Thoracic aorta (tissue), 2 donors: ENCODE measurements at regions not wholly inside any gene's neighbourhood (a gene's known extent, or its start where the extent isn't known, plus 50 kb on each side); places are given as distances from the start of the nearest gene placed in this dataset.

Experiments
- ATAC-seq: fragments of 150-250 bp; one replicate; pipeline ENCODE4 v1.8.0; 2017; ENCODE audit warnings: low read depth; ENCODE audit not compliant: insufficient number of reproducible peaks, low FRiP score
- DNase-seq: peaks from one replicate; pipeline ENCODE4 v3.0.0-alpha.2; 2020; ENCODE audit warnings: low spot score
- H3K27ac ChIP-seq, 2 donors: fragments of 200-600 bp; sonication (generic); 1 replicate in 1 of 2; 2 replicates in 1 of 2; pipeline ENCODE4 v1.5.1; 2016; ENCODE audit warnings: mild to moderate bottlenecking in 2 of 2, moderate library complexity in 2 of 2
- H3K27me3 ChIP-seq: fragments of 200-600 bp; sonication (generic); replicated peaks from 2 replicates; pipeline ENCODE4 v1.6.0; 2016; ENCODE audit warnings: mild to moderate bottlenecking; ENCODE audit not compliant: insufficient read depth
- H3K36me3 ChIP-seq: fragments of 200-600 bp; sonication (generic); one replicate; pipeline ENCODE4 v1.5.1; 2016
- H3K4me1 ChIP-seq, 2 donors: fragments of 200-600 bp; sonication (generic); 1 replicate in 1 of 2; 2 replicates in 1 of 2; pipeline versions ENCODE4 v1.5.1 to v1.6.0; 2016; ENCODE audit warnings: low read depth in 2 of 2, mild to moderate bottlenecking in 1 of 2; ENCODE audit not compliant: control insufficient read depth in 1 of 2
- H3K4me3 ChIP-seq: fragments of 200-600 bp; sonication (generic); 2 replicates; pipeline ENCODE4 v1.5.1; 2016; ENCODE audit warnings: mild to moderate bottlenecking
- H3K9me3 ChIP-seq: fragments of 200-600 bp; sonication (generic); 2 replicates; pipeline ENCODE4 v1.5.1; 2016
- CTCF ChIP-seq: fragments of 200-600 bp; sonication (generic); IDR thresholded peaks from one replicate; pipeline ENCODE4 v1.5.1; 2019; ENCODE audit warnings: antibody characterized with exemption

- TF ChIP-seq CTCF, result no peak
- Histone ChIP-seq H3K27ac (no peak overlapping the region), H3K4me3 (no peak overlapping the region), H3K27me3 (no peaks in the 10 kb centered on the region), H3K4me1 (no peaks in the 10 kb centered on the region), H3K36me3 (no peaks in the 10 kb centered on the region), H3K9me3 (no peaks in the 10 kb centered on the region)
- DNase-seq (no peak), ATAC-seq (no peak)
Observed at GRCh38 chr6:126618639-126619343, 278.9 kb downstream of the CENPW start.

DNA sequence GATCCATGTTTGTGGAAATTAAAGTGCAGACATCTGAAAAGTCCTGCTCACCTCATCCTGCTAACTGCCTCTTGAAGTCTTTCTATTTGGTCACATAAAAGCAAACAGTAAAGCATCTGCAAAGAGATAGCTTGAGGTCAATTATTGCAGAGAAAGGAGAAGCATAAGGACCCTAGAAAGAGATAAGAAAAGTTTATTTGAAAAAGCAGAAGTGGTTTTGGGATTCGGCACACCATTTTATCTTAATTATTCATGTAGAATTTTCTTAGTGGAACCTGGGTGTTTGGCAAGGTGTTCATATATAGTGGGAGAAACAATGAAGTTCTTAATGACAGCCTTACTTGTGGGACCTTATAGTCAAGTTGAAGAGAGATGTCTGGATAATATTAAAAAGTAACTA lies 280.8 kb downstream of the CENPW start:
- Histone ChIP-seq H3K27ac (no peak overlapping the region), H3K4me3 (no peak overlapping the region), H3K4me1 (no peaks in the 10 kb centered on the region), H3K36me3 (no peaks in the 10 kb centered on the region), H3K9me3 (no peaks in the 10 kb centered on the region), H3K27me3 (no peaks in the 10 kb centered on the region)
- no peak for TF ChIP-seq CTCF
- DNase-seq (no peak), ATAC-seq (no peak)

DNA sequence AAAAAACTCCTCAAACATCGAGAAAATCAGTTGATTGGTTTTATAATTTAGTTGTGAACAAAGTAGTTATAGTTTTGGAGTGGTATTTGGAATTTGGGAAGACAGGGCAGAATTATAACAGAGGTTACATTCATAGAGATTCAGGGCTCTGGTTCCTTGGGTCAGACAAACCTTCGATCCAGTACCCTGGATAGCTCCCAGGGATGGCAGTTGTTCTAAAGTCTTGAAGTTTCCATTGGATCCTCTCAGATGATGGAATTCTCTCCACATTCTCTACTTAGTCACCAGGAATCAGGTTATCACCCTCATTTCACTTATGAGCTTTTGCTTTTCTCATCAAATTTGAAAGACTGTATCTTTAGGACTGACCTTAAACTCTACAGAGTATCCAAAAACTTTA lies 285.1 kb downstream of the CENPW start:
- no peaks in the 10 kb centered on the region for H3K36me3 ChIP-seq
- H3K27ac ChIP-seq, result no peak overlapping the region
- TF ChIP-seq CTCF, result no peak
- no peak overlapping the region for H3K4me3 ChIP-seq
- no peaks in the 10 kb centered on the region for H3K4me1 ChIP-seq
- no peak for ATAC-seq
- H3K27me3 ChIP-seq, result no peaks in the 10 kb centered on the region
- no peaks in the 10 kb centered on the region for H3K9me3 ChIP-seq
- DNase-seq, result no peak

GRCh38 chr6:126628125-126628524 lies 288.2 kb downstream of the CENPW start:
- Histone ChIP-seq H3K27ac (no peak overlapping the region), H3K9me3 (no peaks in the 10 kb centered on the region), H3K36me3 (no peaks in the 10 kb centered on the region), H3K27me3 (no peaks in the 10 kb centered on the region), H3K4me3 (no peak overlapping the region), H3K4me1 (no peaks in the 10 kb centered on the region)
- ATAC-seq (no peak), DNase-seq (no peak)
- no peak for TF ChIP-seq CTCF

DNA sequence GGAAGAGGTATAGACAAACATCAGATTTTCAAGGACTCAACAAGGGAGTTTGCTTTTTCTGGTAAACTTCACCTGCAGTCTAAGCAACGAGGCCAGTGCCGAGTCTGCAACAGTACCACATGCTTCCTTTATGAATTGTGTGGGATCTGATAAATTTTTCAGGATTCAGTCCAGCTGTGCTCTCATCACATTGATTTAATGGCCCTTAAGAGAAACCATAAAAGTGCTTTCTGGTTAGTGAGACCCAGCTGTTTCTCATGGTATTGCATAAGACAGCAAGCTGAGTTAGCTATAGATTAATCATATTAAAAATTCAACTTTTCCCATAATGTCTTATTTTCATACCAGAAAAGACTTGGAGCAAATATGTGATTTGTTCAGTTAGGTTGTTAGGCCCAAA lies 291.4 kb downstream of the CENPW start:
- DNase-seq (no peak), ATAC-seq (no peak)
- Histone ChIP-seq H3K4me3 (no peak overlapping the region), H3K36me3 (no peaks in the 10 kb centered on the region), H3K9me3 (no peaks in the 10 kb centered on the region), H3K27ac (no peak overlapping the region), H3K4me1 (no peaks in the 10 kb centered on the region), H3K27me3 (no peaks in the 10 kb centered on the region)
- TF ChIP-seq CTCF, result no peak
